ENCODE measurements at regions not wholly inside any gene's neighbourhood (a gene's known extent, or its start where the extent isn't known, plus 50 kb on each side); places are given as distances from the start of the nearest gene placed in this dataset.

DNA sequence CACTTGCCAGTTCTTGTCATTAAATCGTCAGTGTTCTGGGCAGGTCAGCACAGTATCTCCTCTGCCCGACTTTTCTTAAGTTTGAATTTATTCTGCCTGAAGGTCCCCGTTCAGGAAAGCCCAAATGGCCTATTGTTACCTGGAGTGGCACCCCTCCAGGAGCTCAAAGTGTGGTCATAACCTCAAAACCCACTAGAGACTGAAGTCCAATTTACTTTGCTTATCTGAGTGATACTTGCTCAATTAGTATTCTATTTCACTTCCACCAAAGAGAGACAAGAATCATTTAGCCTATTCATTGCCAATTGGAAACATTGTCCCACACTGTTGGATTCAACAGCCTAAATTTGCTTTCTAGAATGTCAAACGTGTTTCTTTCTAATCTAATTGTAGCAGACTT is 375.3 kb downstream of the LNPK start:
- no peak for TF ChIP-seq GLIS3 (CRISPR knock-in tag; IDR thresholded peaks at IDR 0.05)
- TF ChIP-seq, protein P1, sequence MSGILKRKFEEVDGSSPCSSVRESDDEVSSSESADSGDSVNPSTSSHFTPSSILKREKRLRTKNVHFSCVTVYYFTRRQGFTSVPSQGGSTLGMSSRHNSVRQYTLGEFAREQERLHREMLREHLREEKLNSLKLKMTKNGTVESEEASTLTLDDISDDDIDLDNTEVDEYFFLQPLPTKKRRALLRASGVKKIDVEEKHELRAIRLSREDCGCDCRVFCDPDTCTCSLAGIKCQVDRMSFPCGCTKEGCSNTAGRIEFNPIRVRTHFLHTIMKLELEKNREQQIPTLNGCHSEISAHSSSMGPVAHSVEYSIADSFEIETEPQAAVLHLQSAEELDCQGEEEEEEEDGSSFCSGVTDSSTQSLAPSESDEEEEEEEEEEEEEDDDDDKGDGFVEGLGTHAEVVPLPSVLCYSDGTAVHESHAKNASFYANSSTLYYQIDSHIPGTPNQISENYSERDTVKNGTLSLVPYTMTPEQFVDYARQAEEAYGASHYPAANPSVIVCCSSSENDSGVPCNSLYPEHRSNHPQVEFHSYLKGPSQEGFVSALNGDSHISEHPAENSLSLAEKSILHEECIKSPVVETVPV (CRISPR knock-in tag; IDR thresholded peaks at IDR 0.05): no peak
- TF ChIP-seq ZFP3 (CRISPR knock-in tag; IDR thresholded peaks at IDR 0.05): no peak
- TF ChIP-seq, protein P2, sequence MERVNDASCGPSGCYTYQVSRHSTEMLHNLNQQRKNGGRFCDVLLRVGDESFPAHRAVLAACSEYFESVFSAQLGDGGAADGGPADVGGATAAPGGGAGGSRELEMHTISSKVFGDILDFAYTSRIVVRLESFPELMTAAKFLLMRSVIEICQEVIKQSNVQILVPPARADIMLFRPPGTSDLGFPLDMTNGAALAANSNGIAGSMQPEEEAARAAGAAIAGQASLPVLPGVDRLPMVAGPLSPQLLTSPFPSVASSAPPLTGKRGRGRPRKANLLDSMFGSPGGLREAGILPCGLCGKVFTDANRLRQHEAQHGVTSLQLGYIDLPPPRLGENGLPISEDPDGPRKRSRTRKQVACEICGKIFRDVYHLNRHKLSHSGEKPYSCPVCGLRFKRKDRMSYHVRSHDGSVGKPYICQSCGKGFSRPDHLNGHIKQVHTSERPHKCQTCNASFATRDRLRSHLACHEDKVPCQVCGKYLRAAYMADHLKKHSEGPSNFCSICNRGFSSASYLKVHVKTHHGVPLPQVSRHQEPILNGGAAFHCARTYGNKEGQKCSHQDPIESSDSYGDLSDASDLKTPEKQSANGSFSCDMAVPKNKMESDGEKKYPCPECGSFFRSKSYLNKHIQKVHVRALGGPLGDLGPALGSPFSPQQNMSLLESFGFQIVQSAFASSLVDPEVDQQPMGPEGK (CRISPR knock-in tag; IDR thresholded peaks at IDR 0.05; ENCODE audit: borderline replicate concordance): no peak
- TF ChIP-seq SNAI2 (CRISPR knock-in tag; IDR thresholded peaks at IDR 0.05): no peak
- no peak for TF ChIP-seq PPARA (CRISPR knock-in tag; IDR thresholded peaks at IDR 0.05; ENCODE audit: borderline replicate concordance)
- TF ChIP-seq OSR1 (CRISPR knock-in tag; IDR thresholded peaks at IDR 0.05): no peak
- TF ChIP-seq TOX (CRISPR knock-in tag; IDR thresholded peaks at IDR 0.05; ENCODE audit: borderline replicate concordance): no peak
- TF ChIP-seq CREB5 (CRISPR knock-in tag; IDR thresholded peaks at IDR 0.05; ENCODE audit: low read depth): no peak
- TF ChIP-seq ESRRG (CRISPR knock-in tag; IDR thresholded peaks at IDR 0.05): no peak
- no peak for TF ChIP-seq POU6F1 (CRISPR knock-in tag; IDR thresholded peaks at IDR 0.05; ENCODE audit: borderline replicate concordance, low read depth)
- TF ChIP-seq ARNTL (CRISPR knock-in tag; IDR thresholded peaks at IDR 0.05; ENCODE audit: borderline replicate concordance, low read depth): no peak
- TF ChIP-seq ISL1 (CRISPR knock-in tag; IDR thresholded peaks at IDR 0.05): no peak
- ATAC-seq: no peak

DNA sequence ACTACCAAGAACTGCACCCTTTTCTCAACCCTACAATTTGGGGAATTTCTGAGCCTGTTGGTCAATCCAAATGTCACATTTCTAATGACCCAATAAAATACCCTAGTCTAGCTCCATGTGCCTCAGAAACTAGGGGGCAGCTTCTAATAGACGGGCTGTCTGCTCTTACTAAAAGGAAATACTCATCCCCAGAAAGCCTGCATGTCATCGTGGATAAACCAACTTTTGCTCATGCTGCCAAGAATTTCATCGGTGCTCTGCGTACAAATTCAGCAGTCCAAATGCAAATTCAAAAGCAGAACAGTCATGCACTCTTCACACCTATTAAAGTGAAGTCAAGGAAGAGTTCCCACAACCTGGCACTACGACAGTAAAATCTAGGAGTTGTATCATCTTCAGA is 377.3 kb downstream of the LNPK start:
- TF ChIP-seq POU6F1 (CRISPR knock-in tag; IDR thresholded peaks at IDR 0.05; ENCODE audit: borderline replicate concordance, low read depth) (no peak), ZC3H10 (CRISPR knock-in tag; IDR thresholded peaks at IDR 0.05) (no peak), PPARA (CRISPR knock-in tag; IDR thresholded peaks at IDR 0.05; ENCODE audit: borderline replicate concordance) (no peak), ARNTL (CRISPR knock-in tag; IDR thresholded peaks at IDR 0.05; ENCODE audit: borderline replicate concordance, low read depth) (no peak)
- TF ChIP-seq, protein P1 (CRISPR knock-in tag; IDR thresholded peaks at IDR 0.05): no peak
- no peak for ATAC-seq

DNA sequence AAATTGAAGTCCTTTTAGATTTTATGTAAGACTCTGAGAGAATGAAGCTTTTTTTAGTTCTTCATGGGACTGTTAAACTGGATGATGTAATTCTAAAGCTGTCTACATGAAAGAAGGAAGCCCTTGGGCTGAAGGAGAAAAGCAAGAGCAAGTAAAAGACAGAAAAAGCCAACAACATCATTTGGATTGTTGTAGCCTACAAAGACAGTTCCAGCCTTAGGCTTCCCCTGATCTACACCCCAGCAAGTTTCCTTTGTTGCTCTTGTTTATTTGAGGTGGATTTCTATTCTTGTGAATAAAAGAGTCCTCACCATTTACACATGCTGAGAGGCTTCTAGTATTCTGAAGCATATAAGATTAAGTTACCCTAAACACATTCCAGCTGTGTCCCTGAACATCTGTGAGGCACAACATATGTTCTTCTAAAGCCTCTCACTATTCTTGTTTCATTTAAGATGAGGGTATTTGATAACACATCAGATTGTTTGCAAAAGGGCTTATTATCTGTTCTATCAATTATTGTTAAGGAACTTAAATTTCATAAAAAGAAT is 377.8 kb downstream of the LNPK start:
- no peak for TF ChIP-seq CREB5 (CRISPR knock-in tag; IDR thresholded peaks at IDR 0.05; ENCODE audit: low read depth)
- TF ChIP-seq ZFP3 (CRISPR knock-in tag; IDR thresholded peaks at IDR 0.05): no peak
- TF ChIP-seq TOX (CRISPR knock-in tag; IDR thresholded peaks at IDR 0.05; ENCODE audit: borderline replicate concordance): no peak
- TF ChIP-seq ISL1 (CRISPR knock-in tag; IDR thresholded peaks at IDR 0.05): no peak
- no peak for TF ChIP-seq ESRRG (CRISPR knock-in tag; IDR thresholded peaks at IDR 0.05)
- no peak for TF ChIP-seq RARB (CRISPR knock-in tag; IDR thresholded peaks at IDR 0.05)
- TF ChIP-seq, protein P3, sequence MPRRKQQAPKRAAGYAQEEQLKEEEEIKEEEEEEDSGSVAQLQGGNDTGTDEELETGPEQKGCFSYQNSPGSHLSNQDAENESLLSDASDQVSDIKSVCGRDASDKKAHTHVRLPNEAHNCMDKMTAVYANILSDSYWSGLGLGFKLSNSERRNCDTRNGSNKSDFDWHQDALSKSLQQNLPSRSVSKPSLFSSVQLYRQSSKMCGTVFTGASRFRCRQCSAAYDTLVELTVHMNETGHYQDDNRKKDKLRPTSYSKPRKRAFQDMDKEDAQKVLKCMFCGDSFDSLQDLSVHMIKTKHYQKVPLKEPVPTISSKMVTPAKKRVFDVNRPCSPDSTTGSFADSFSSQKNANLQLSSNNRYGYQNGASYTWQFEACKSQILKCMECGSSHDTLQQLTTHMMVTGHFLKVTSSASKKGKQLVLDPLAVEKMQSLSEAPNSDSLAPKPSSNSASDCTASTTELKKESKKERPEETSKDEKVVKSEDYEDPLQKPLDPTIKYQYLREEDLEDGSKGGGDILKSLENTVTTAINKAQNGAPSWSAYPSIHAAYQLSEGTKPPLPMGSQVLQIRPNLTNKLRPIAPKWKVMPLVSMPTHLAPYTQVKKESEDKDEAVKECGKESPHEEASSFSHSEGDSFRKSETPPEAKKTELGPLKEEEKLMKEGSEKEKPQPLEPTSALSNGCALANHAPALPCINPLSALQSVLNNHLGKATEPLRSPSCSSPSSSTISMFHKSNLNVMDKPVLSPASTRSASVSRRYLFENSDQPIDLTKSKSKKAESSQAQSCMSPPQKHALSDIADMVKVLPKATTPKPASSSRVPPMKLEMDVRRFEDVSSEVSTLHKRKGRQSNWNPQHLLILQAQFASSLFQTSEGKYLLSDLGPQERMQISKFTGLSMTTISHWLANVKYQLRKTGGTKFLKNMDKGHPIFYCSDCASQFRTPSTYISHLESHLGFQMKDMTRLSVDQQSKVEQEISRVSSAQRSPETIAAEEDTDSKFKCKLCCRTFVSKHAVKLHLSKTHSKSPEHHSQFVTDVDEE (CRISPR knock-in tag; IDR thresholded peaks at IDR 0.05): no peak
- TF ChIP-seq SNAI2 (CRISPR knock-in tag; IDR thresholded peaks at IDR 0.05): no peak
- TF ChIP-seq ZFP30 (CRISPR knock-in tag; IDR thresholded peaks at IDR 0.05): no peak
- TF ChIP-seq, protein P2 (CRISPR knock-in tag; IDR thresholded peaks at IDR 0.05; ENCODE audit: borderline replicate concordance): no peak
- no peak for ATAC-seq
